NCI-H748 treated with DMSO at 0.1 percent for 48 hours (cell line): ENCODE measurements at regions not wholly inside any gene's neighbourhood (a gene's known extent, or its start where the extent isn't known, plus 50 kb on each side); places are given as distances from the start of the nearest gene placed in this dataset.
"Not testable (repeated sequence)": the region's sequence is repeated elsewhere in the genome, so short reads cannot be mapped to it uniquely, and the experiment has no call there.

Experiments used
- DNase-seq: peaks from one replicate; lab custom pipeline; 2025; lab: John Stamatoyannopoulos, UW

DNA sequence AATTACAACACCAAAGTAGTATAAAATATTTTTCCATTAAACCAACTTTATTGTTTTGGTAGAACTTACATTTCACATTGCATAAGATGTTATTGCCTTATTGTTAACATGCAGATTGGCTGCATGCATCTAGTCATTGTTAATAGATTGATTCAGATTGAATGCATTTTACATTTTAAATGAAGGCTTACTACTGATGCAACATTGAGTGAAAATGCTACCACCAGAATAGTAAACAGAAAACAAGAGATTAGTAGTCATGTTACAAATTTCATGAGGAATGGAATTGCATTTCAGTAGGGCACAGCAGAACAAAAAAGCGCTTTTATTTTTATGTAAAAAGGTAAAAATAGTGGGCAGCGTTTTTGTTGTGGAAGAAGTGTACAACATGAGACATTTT is 298.3 kb downstream of the ARL4A start:
- no peak for DNase-seq

DNA sequence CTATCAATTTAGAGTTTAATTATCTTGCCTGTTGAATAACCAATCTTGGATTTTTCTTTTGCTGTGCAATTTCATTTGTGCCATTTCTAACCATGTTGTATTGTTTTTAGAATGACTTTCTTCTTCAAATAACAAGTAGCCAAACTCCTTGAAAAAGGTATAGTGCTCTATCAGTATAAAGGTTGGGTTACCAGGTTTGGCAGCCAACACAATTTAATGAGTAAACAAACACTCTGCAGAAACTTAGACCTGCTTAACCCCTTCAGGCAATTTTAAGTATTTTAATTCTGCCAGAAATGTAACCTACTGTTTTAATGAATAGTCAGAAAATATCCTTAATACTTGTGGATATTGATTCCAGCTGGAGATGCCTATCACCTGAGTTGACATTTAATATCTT is 299.8 kb downstream of the ARL4A start:
- DNase-seq, result no peak

DNA sequence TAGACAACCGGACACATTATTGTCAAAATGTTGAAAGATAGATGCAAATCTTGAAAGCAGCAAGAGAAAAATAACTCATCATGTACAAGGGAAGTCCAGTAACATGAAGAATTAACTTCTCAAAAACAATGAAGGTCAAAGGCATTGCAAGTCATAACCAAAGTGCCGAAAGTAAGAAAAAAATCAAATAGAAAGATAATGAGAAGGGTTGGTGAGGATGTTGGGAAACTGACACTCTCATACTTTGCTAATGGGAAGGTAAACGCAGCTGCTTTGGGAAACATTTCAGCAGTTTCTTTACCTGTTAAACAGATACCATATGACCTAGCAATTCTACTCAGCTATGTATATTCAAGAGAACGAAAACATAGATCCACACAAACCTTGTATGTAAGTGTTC is 303.0 kb downstream of the ARL4A start:
- DNase-seq, result no peak

DNA sequence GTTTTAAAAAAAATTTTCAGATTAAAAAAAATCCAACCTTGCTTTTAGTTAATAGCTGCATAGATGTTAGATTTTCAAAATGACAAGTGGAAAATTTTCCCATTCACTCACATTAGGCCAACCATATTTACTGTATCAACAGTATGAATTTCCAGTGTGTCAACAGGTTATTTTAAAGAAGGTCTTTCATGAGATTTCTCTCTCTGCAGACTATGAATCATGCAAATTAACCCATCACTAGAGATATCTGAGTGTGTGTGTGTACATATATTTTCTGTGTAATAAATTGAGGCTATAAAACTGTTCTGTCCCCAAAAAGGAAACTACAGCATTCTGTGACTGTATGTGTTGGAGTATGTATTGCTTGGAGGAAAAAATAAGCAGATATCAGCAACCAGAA is 305.6 kb downstream of the ARL4A start:
- no peak for DNase-seq

DNA sequence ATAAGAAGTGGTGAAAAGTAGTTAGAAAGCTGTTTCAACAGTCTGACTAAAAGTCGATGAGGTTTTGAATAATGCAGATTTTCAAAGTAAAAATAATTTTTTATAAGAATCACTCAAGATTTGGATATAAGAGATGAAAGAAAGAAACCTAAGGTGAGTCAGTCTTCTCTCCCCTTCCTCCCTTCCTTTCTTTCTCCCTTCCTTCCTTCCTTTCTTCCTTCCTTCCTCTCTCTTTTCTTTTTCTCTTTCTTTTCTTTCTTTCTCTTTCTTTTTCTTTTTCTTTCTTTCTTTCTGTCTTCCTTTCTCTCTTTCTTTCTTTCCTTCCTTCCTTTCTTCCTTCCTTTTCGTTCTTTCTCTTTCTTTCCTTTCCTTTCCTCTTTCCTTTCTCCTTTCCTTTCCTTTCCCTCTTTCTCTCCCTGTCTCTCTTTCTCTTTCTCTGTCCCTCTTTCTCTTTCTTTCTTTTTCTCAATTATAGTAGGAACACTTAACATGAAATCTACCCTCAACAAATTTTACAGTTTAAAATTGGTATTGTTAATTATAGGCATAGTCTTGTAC is 308.6 kb downstream of the ARL4A start:
- DNase-seq, result no peak

DNA sequence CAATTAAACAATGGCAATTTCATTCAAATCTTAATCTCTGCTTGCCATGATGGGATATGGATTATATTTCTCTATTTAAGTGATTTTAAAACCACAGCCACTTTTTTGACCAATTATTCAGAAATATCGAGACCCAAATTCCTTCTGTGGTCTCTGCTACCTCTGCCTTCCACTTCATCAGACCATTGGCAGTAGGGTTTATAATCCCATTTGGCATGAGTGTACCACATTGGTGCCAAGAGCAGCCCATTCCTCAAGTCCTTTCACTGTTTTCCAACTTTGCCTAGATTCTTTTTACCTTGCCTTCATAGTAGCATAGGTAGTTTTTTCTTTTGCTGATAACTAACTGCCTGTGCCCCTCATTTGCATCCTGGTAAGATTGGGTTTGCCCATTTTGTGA is 319.9 kb downstream of the ARL4A start:
- no peak for DNase-seq

DNA sequence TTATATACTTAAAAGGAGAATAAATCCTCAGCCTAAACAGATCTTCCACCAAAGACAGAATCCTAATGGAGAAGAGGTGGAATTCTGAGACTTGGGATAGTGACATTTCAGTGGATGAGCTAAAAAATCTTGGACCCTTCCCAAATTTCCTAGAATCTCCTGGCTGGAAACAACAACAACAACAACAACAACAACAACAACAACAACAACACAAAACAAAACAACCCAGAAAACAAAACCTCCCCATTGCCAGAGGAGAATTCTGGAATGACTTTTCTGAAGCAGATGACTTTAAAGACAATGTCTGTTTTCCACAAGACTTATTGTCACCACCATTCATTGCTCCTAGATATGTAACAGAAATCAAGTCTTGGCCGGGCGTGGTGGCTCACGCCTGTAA is 322.1 kb downstream of the ARL4A start:
- no peak for DNase-seq

DNA sequence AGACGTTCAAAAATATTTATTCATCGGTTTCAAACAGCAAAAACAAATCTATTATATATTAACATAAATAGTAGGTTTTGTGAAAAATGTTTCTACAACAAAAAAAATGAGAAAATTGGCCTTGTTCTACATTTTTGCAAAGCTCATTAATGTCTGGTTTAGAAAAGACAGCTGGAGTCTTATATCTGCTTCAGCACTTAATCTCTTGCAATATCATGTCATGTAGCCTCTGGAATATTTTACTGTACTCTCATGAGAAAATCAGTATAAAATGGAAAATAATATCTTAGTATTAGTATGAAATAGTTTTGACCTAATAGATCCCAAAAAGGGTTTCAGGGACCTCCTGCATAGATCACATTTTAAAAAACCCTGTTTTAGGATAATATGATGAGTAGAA is 326.6 kb downstream of the ARL4A start:
- no peak for DNase-seq

DNA sequence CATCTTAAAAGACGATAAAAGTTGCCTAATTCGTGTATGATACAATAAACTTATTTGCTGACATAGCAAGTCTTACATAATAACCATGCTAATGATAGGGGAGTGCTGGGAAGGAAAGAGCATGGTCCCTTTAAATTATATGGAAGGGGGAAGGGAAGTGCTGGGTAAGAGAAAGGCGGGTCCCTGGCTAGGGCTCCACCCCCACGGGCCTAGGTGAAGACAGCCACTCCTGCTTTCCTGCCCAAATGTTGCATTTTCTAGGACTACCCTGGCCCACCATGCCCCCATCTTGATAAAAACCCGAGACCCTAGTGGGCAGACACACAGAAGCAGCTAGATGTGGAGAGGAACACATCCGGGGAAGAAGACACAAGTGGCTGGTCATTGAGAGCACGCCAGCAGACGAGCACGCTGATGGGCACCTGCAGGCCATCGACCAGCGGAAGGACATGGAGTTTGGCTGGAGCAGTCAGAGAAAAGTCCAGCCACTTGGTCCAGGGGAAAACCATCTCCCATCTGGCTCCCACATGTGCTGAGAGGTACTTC is 328.7 kb downstream of the ARL4A start:
- DNase-seq, result no peak

DNA sequence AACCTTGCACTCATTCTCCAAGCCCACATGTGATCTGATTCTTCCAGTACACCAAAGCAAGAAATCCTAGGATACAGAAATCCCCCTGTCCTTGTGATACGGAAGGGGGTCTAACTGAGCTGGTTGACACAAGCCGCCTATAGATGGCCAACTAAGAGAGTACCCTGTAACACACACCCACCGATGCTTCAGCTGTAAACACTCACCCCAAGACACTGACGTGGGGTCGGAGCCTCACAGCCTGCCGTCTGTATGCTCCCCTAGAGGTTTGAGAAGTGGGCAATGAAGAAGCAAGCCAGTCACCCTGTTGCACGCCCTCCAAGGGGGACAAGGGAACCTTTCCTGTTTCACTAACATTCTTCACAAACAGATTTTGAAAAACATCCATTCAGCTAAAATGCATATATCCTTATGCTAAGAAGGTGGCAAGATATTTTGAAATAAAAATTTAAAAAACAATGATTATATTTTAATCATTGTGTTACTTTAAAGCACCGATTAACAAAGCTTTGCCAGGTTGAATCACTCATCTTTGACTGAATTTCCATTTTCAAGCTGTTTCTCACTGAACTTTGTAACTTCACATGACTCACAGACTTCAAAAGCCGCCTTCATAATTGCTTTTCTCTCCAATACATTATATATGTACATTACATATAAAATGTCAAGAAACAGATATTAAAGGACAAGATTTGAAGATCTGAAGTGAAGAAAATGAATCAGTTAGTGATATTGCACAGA is 329.3 kb downstream of the ARL4A start:
- no peak for DNase-seq

DNA sequence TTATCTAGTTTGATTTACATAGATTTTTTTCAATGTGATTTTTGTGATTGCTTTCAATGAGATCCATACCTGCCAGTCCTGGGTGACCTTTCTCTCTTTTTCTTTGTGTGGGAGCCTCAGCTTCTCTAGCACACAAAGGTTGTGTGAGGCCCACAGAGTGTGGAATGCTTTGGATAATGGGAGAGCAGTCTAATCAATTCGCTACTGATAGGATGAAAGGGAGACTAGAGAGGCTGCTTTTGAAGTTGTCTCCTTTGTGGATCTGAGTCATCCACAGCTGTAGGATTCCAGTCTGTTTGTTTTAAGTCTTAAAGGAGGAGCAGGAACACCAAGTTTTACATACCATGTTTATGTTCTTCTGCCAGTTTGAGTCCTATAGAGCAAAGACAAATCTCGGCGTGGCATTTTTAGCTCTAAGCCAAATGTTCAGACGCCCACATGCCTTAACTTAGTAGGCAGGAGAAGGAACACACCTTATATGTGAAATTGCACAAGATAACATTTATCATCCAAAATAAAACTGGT is 330.0 kb downstream of the ARL4A start:
- no peak for DNase-seq

DNA sequence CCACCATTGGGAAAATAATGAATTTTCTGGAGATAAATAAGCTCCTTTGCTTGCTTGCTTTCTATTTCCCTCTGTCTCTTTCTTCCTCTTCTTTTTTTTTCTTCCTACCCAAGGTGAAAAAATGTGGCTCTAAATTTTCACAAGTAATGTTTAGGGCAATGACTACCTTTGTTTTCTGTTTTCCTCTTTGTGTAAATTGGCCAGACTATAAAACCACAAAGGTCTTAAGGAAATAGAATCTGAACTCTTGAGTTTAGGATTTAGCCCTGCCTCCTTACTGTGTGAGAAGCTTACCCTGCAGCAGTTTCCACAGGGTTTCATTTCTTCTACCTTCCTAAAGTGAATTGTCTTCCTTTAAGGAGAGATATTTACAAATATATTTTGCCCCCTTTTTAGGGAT is 330.4 kb downstream of the ARL4A start:
- DNase-seq, result no peak

DNA sequence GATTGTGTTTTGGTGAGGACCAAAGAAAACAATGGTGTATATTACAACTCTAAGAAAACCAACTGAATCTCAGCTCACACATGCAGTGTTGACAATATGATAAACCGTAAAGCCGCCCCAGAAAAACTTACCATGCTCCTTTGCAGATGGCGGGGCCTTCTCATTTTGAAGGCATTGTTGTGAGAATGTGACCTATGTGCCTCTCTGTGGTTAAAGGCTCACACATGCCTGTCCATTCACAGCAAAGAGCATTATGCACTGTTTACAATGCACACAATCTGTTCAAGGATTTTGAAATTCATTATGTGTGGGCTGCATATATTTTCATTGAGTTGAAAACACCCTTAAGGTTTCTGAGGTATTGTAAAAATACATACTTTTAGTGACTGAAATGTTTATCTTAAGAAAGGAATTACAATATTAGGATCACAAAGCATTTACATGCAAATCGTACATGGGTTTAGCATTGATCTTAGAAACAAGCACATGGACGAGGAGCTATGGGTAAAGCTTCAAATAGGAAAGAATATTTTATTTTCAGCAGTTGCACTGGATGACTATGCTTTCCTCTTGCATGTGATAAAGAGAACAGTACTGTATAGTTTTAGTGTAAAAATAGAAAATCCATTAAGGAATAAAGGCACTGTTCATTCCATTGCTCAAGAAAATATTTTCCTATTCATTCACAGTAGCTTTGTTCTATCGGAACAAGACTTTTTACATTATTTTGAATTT is 334.3 kb downstream of the ARL4A start:
- DNase-seq, result no peak

DNA sequence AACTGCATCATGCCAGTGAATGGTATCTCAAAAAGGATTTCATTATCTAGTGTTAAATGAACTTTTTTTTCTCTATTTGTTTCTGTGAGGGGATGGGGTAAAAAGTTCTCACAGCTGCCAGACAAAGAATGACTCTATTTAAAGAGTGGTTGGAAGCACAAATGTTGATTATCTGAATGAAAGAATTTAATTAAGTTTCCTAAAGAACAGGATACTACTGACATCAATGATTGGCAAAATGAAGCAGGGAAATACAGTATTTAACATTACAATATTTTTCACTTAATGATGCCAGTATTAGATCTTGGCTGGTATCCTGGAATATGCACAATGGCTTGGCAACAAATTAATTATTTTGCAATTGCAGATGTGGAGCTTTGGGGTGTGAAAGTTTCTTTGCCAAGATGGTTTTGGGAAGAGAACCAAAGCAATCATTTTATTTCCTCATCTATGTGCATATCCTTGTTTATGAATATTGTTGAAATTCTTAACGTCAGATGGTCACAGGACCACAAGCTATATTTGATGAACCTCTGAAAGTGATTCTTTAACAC is 336.8 kb downstream of the ARL4A start:
- DNase-seq, result no peak

DNA sequence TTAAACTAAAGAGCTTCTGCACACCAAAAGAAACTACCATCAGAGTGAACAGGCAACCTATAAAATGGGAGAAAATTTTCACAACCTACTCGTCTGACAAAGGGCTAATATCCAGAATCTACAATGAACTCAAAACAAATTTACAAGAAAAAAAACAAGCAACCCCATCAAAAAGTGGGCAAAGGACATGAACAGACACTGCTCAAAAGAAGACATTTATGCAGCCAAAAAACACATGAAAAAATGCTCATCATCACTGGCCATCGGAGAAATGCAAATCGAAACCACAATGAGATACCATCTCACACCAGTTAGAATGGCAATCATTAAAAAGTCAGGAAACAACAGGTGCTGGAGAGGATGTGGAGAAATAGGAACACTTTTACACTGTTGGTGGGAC is 337.6 kb downstream of the ARL4A start:
- not testable (repeated sequence) for DNase-seq

DNA sequence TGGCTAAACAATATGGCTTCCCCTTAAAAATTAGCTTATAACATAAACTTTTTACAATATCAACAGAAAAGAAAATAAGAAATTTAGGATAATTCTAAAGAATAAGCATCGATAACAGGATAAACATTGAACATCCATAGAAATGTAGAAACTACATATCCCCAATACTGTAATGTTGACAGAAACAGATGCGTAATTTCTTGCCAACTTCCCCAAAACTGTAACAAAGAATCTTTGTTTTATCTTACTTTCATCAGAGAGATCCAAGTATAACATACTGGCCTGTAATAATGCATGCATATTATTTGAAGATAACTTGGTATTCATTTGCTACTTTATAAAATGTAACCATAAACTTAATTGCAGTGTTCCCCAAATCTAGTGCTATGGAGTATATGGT is 339.9 kb downstream of the ARL4A start:
- DNase-seq, result no peak

DNA sequence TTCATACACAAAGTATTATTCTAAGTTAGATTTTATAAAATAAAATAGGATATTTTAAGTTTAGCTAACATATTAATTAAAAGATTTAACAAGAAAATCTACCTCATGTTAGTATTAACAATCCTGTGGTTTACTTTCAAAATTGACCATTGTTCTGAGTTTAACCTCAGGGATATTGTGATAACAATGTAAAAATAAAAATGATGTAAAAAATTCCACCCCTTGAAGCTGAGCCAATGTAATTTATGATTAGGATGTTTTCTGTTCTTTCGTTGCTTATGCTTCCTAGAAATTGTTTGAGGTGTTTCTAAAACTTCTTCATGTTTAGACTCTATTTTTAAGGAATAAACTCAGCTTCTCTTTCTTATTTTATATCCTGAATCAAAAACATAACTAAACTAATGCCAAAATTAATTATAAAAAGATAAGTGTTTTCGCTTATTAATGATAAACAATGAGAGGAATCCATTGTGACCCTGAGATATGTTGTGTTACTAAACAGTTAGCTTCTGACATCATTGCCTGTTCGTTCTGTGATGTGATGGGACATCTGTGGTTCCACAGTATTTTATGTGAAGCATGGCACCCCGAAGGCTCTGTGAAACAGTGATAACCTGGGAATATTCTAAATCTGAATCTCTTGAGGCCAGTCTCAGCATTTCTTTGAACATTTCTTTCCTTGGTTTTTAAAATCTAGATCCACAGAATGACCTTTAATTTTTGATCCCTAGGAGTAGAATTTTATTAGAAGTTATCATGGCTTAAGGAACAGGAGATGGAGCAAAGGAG is 340.8 kb downstream of the ARL4A start:
- DNase-seq, result no peak

DNA sequence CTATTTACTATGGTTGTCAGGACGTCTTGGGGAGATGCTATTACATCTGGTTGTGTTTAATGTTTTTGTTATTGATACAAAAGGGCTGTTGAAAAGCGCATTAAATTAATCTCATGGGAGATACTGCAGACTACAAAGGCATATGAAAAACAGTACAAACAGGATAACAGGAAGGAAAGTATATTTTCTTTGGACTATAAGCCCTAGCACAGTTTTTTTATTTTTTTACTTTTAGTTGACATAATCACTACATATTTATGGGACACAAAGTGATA is 341.3 kb downstream of the ARL4A start:
- no peak for DNase-seq

DNA sequence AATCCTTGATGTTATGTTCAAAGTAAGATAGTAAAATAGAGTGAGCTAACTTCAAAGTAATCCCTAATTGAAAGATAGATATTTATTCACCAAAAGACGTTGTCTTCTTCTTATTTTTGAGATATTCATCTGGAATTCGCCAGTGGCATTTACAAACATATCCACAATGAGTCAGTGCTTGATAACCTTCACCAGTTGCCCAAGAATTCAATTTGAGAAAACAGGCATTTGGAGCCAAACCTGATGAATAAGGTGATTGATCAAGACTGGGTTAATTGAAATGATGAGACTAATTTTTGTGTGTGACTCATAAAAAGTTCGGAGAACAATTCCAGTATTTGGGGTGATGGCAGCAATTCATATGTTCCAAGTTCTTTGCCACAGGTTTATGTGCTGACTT is 344.0 kb downstream of the ARL4A start:
- DNase-seq, result no peak

DNA sequence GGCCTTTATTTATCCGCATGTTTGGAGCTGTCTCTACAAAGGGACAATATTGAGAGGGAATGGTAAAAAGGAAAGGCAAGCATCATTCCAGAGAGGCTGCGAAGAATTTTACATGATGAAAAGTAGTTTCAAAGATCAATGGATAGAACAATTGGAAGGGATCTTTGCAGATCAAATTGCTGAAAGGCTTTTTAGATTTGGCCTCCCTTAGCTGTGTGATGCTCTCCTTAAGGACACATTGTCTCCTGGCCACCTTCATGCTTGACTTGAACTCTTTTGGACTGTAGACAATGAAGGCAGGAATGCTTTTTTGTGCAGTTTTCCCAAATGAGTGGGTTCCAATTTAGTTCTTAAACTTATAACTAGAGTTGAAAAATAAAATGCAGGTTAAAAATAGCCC is 344.7 kb downstream of the ARL4A start:
- DNase-seq, result no peak

DNA sequence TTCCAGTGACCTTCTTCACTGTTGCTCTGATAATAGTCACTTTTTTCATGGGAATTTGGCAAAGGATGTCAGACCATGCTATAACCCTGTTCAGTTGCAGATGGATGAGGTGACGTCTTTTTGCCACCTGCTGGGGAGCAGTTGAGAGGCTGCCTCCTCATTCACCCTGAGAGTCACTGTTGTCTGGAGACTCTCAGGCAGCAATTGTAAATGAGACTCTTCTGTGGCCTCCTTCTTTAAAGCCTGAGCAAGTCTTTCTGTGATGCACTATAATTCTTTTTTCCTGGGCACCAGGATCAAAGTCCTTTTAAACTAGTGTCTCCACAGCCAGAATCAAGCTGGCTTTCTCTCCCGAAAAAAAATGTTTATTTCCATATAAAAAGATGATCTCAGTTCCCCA is 345.1 kb downstream of the ARL4A start:
- no peak for DNase-seq

DNA sequence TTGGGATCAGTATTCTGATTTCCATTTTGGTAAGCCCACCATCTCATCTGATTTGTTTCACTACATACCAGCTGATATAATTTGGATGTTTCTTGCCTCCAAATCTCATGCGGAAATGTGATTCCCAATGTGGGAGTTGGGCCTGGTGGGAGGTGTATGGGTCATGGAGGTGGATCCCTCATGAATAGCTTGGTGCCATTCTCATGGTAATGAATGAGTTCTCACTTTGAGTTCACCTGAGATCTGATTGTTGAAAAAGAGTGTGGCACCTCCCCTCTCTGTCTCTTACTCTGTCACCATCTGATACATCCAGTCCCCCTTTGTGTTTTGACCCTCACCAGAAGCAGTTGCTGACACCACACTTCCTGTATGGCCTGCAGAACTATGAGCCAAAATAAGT is 347.3 kb downstream of the ARL4A start:
- no peak for DNase-seq
